GM23338 (cell line): ENCODE measurements at regions not wholly inside any gene's neighbourhood (a gene's known extent, or its start where the extent isn't known, plus 50 kb on each side); places are given as distances from the start of the nearest gene placed in this dataset.
A peak's percentile ranks its signal among the peaks of the same experiment; 100 is the strongest.

Experiments
- ATAC-seq: fragments of 200-7000 bp; cut with Tn5 transposase; 3 replicates; pipeline ENCODE4 v1.9.1; 2020
- DNase-seq: peaks from one replicate; pipeline ENCODE4 v3.0.0-alpha.2; 2015; ENCODE audit warnings: low spot score
- H2AFZ ChIP-seq: fragments of 200-600 bp; sonication (generic); 2 replicates; pipeline ENCODE4 v1.8.0; 2016; ENCODE audit warnings: antibody characterized with exemption, mild to moderate bottlenecking, moderate library complexity
- H3F3A ChIP-seq: fragments of 200-600 bp; sonication (generic); replicated peaks from 2 replicates; pipeline ENCODE4 v1.8.0; 2017; ENCODE audit warnings: antibody characterized with exemption, mixed run types, low read depth
- H3K27ac ChIP-seq: fragments of 200-600 bp; sonication (generic); 2 replicates; pipeline ENCODE4 v1.6.1; 2016; ENCODE audit warnings: low read depth
- H3K27me3 ChIP-seq: fragments of 200-600 bp; sonication (generic); 2 replicates; pipeline ENCODE4 v1.8.0; 2016; ENCODE audit warnings: mild to moderate bottlenecking, mixed run types, moderate library complexity; ENCODE audit not compliant: insufficient read depth
- H3K36me3 ChIP-seq: fragments of 200-600 bp; sonication (generic); 2 replicates; pipeline ENCODE4 v1.8.0; 2016; ENCODE audit warnings: mild to moderate bottlenecking; ENCODE audit not compliant: insufficient read depth
- H3K4me1 ChIP-seq: fragments of 200-600 bp; sonication (generic); 2 replicates; pipeline ENCODE4 v1.8.0; 2016; ENCODE audit warnings: mild to moderate bottlenecking, moderate library complexity; ENCODE audit not compliant: insufficient read depth
- H3K4me2 ChIP-seq: fragments of 200-600 bp; sonication (generic); 2 replicates; pipeline ENCODE4 v1.7.1; 2017; ENCODE audit warnings: mixed run types
- H3K4me3 ChIP-seq: fragments of 200-600 bp; sonication (generic); 2 replicates; pipeline ENCODE4 v1.6.1; 2016; ENCODE audit warnings: mixed run types
- H3K79me2 ChIP-seq: fragments of 200-600 bp; sonication (generic); replicated peaks from 2 replicates; pipeline ENCODE4 v1.8.0; 2017; ENCODE audit warnings: mild to moderate bottlenecking; ENCODE audit not compliant: insufficient read depth
- H3K9me2 ChIP-seq: fragments of 200-600 bp; sonication (generic); 2 replicates; pipeline ENCODE4 v1.8.0; 2017; ENCODE audit not compliant: insufficient read depth
- H4K20me1 ChIP-seq: fragments of 200-600 bp; sonication (generic); replicated peaks from 2 replicates; pipeline ENCODE4 v1.8.0; 2017; ENCODE audit warnings: mild to moderate bottlenecking; ENCODE audit not compliant: insufficient read depth
- H3K27ac Mint-ChIP-seq: 2 replicates; pipeline ENCODE4 v1.8.0; 2020; ENCODE audit warnings: inconsistent platforms, mild to moderate bottlenecking, moderate library complexity, mixed read lengths
- H3K27me3 Mint-ChIP-seq: 3 replicates; pipeline ENCODE4 v1.8.0; 2022; ENCODE audit warnings: low read depth, mild to moderate bottlenecking, moderate library complexity, mixed read lengths, inconsistent platforms; ENCODE audit not compliant: insufficient read depth, poor library complexity
- H3K36me3 Mint-ChIP-seq: 3 replicates; pipeline ENCODE4 v1.8.0; 2021; ENCODE audit warnings: low read depth, mild to moderate bottlenecking, inconsistent platforms, moderate library complexity, mixed read lengths
- H3K4me1 Mint-ChIP-seq: 3 replicates; pipeline ENCODE4 v1.8.0; 2020; ENCODE audit warnings: mild to moderate bottlenecking, inconsistent platforms, mixed read lengths
- H3K4me3 Mint-ChIP-seq: 3 replicates; pipeline ENCODE4 v1.8.0; 2021; ENCODE audit warnings: moderate library complexity, mild to moderate bottlenecking, inconsistent platforms, mixed read lengths
- H3K9me3 Mint-ChIP-seq: 3 replicates; pipeline ENCODE4 v1.8.0; 2020; ENCODE audit warnings: moderate library complexity, mild to moderate bottlenecking, inconsistent platforms, mixed read lengths
- CREB1 ChIP-seq: fragments of 250-450 bp; sonication (Bioruptor Pico); IDR thresholded peaks from 2 replicates; pipeline ENCODE4 v1.5.0; 2020; ENCODE audit warnings: low read depth, mild to moderate bottlenecking, moderate library complexity
- ETS1 ChIP-seq: IDR thresholded peaks from 2 replicates; pipeline ENCODE4 v1.6.1; 2016; ENCODE audit warnings: antibody characterized with exemption
- EZH2 ChIP-seq: fragments of 200-600 bp; sonication (generic); IDR thresholded peaks from one replicate; pipeline ENCODE4 v1.8.0; 2017; ENCODE audit warnings: antibody characterized with exemption, mild to moderate bottlenecking, low read depth; ENCODE audit not compliant: unreplicated experiment
- EZH2phosphoT487 ChIP-seq: fragments of 200-600 bp; sonication (generic); IDR thresholded peaks from one replicate; pipeline ENCODE4 v1.8.1; 2018; ENCODE audit warnings: antibody characterized with exemption; ENCODE audit not compliant: unreplicated experiment
- JUNB ChIP-seq: IDR thresholded peaks from one replicate; pipeline ENCODE4 v1.6.1; 2016; ENCODE audit warnings: antibody characterized with exemption; ENCODE audit not compliant: unreplicated experiment
- POLR2AphosphoS5 ChIP-seq: IDR thresholded peaks from 2 replicates; pipeline ENCODE4 v1.6.1; 2016; ENCODE audit warnings: antibody characterized with exemption, low read depth
- ZNF331 ChIP-seq: fragments of 250-450 bp; sonication (Bioruptor Pico); IDR thresholded peaks from 2 replicates; pipeline ENCODE4 v1.5.0; 2020; ENCODE audit warnings: low read depth, mild to moderate bottlenecking, moderate library complexity
- TF ChIP-seq, protein P1 (sequence below): fragments of 250-450 bp; sonication (Bioruptor Pico); IDR thresholded peaks from 2 replicates; pipeline ENCODE4 v1.5.0; 2020; ENCODE audit warnings: mild to moderate bottlenecking, moderate library complexity
- TF ChIP-seq, protein P2 (sequence below): IDR thresholded peaks from one replicate; pipeline ENCODE4 v1.6.1; 2018; ENCODE audit warnings: antibody characterized with exemption; ENCODE audit not compliant: unreplicated experiment

DNA sequence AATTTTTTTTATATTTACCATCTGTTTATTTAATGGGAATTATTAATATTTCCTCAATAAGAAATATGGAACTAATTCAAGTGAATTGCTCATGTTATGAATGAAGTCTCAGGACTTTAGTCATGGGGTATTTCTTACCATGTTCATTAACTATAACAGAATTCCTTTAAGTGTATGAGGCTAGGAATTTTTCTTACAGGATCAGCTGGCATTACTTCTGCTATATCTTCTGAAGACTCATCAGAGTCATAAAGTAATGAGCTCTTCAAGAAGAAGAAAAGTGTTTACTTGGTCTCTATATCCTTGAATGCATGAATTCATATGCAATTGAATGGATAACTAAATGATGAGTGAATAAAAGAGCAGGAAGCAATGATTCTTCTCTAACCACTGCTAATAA, 486.8 kb upstream of the THBS1 start:
- Mint-ChIP-seq H3K9me3 (no peaks in the 10 kb centered on the region; the same call in 2 of the 3 replicates), H3K27ac (no peak overlapping the region), H3K4me1 (peaks cover 28% of the 10 kb centered on the region), H3K36me3 (no peaks in the 10 kb centered on the region), H3K4me3 (no peak overlapping the region), H3K27me3 (peaks cover 2% of the 10 kb centered on the region)
- Histone ChIP-seq H3K79me2 (no peaks in the 10 kb centered on the region), H4K20me1 (no peaks in the 10 kb centered on the region), H3K27ac (no peak overlapping the region), H3K9me2 (no peaks in the 10 kb centered on the region), H3K4me1 (peaks cover 23% of the 10 kb centered on the region), H2AFZ (no peak overlapping the region), H3K36me3 (no peaks in the 10 kb centered on the region), H3K27me3 (no peaks in the 10 kb centered on the region), H3K4me2 (no peak overlapping the region), H3F3A (no peaks in the 10 kb centered on the region), H3K4me3 (no peak overlapping the region)
- no peak for TF ChIP-seq ZNF331 (CRISPR knock-in tag)
- DNase-seq (no peak), ATAC-seq (no peak)

GRCh38 chr15:39095218-39095879, 485.5 kb upstream of the THBS1 start:
- Histone ChIP-seq H3K79me2 (no peaks in the 10 kb centered on the region), H3K27me3 (no peaks in the 10 kb centered on the region), H3F3A (no peaks in the 10 kb centered on the region), H3K9me2 (0 out of 2 replicates have a peak, but pooled peaks cover 4% of the 10 kb centered on the region), H4K20me1 (no peaks in the 10 kb centered on the region), H3K4me2 (peak overlapping the region; percentile 9; the same call in 1 of the 2 replicates), H2AFZ (peak overlapping the region; percentile 21; the same call in 1 of the 2 replicates), H3K36me3 (no peaks in the 10 kb centered on the region), H3K4me1 (peaks cover 23% of the 10 kb centered on the region), H3K4me3 (no peak overlapping the region), H3K27ac (peak overlapping the region; percentile 24; the same call in 1 of the 2 replicates)
- H3K27ac Mint-ChIP-seq: peak overlapping the region; percentile 11
- peaks cover 24% of the 10 kb centered on the region for H3K4me1 Mint-ChIP-seq
- H3K9me3 Mint-ChIP-seq: no peaks in the 10 kb centered on the region; the same call in 2 of the 3 replicates
- peak overlapping the region; percentile 1; the same call in 1 of the 3 replicates for H3K4me3 Mint-ChIP-seq
- peaks cover 2% of the 10 kb centered on the region for H3K27me3 Mint-ChIP-seq
- peak; percentile 87 for ATAC-seq
- peak; percentile 33 for DNase-seq
- H3K36me3 Mint-ChIP-seq: no peaks in the 10 kb centered on the region
- TF ChIP-seq POLR2AphosphoS5: no peak
- TF ChIP-seq, protein P1, sequence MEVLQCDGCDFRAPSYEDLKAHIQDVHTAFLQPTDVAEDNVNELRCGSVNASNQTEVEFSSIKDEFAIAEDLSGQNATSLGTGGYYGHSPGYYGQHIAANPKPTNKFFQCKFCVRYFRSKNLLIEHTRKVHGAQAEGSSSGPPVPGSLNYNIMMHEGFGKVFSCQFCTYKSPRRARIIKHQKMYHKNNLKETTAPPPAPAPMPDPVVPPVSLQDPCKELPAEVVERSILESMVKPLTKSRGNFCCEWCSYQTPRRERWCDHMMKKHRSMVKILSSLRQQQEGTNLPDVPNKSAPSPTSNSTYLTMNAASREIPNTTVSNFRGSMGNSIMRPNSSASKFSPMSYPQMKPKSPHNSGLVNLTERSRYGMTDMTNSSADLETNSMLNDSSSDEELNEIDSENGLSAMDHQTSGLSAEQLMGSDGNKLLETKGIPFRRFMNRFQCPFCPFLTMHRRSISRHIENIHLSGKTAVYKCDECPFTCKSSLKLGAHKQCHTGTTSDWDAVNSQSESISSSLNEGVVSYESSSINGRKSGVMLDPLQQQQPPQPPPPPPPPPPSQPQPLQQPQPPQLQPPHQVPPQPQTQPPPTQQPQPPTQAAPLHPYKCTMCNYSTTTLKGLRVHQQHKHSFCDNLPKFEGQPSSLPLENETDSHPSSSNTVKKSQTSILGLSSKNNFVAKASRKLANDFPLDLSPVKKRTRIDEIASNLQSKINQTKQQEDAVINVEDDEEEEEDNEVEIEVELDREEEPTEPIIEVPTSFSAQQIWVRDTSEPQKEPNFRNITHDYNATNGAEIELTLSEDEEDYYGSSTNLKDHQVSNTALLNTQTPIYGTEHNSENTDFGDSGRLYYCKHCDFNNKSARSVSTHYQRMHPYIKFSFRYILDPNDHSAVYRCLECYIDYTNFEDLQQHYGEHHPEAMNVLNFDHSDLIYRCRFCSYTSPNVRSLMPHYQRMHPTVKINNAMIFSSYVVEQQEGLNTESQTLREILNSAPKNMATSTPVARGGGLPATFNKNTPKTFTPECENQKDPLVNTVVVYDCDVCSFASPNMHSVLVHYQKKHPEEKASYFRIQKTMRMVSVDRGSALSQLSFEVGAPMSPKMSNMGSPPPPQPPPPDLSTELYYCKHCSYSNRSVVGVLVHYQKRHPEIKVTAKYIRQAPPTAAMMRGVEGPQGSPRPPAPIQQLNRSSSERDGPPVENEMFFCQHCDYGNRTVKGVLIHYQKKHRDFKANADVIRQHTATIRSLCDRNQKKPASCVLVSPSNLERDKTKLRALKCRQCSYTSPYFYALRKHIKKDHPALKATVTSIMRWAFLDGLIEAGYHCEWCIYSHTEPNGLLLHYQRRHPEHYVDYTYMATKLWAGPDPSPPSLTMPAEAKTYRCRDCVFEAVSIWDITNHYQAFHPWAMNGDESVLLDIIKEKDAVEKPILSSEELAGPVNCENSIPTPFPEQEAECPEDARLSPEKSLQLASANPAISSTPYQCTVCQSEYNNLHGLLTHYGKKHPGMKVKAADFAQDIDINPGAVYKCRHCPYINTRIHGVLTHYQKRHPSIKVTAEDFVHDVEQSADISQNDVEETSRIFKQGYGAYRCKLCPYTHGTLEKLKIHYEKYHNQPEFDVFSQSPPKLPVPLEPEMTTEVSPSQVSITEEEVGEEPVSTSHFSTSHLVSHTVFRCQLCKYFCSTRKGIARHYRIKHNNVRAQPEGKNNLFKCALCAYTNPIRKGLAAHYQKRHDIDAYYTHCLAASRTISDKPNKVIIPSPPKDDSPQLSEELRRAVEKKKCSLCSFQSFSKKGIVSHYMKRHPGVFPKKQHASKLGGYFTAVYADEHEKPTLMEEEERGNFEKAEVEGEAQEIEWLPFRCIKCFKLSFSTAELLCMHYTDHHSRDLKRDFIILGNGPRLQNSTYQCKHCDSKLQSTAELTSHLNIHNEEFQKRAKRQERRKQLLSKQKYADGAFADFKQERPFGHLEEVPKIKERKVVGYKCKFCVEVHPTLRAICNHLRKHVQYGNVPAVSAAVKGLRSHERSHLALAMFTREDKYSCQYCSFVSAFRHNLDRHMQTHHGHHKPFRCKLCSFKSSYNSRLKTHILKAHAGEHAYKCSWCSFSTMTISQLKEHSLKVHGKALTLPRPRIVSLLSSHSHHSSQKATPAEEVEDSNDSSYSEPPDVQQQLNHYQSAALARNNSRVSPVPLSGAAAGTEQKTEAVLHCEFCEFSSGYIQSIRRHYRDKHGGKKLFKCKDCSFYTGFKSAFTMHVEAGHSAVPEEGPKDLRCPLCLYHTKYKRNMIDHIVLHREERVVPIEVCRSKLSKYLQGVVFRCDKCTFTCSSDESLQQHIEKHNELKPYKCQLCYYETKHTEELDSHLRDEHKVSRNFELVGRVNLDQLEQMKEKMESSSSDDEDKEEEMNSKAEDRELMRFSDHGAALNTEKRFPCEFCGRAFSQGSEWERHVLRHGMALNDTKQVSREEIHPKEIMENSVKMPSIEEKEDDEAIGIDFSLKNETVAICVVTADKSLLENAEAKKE: no peak
- TF ChIP-seq, protein P2, sequence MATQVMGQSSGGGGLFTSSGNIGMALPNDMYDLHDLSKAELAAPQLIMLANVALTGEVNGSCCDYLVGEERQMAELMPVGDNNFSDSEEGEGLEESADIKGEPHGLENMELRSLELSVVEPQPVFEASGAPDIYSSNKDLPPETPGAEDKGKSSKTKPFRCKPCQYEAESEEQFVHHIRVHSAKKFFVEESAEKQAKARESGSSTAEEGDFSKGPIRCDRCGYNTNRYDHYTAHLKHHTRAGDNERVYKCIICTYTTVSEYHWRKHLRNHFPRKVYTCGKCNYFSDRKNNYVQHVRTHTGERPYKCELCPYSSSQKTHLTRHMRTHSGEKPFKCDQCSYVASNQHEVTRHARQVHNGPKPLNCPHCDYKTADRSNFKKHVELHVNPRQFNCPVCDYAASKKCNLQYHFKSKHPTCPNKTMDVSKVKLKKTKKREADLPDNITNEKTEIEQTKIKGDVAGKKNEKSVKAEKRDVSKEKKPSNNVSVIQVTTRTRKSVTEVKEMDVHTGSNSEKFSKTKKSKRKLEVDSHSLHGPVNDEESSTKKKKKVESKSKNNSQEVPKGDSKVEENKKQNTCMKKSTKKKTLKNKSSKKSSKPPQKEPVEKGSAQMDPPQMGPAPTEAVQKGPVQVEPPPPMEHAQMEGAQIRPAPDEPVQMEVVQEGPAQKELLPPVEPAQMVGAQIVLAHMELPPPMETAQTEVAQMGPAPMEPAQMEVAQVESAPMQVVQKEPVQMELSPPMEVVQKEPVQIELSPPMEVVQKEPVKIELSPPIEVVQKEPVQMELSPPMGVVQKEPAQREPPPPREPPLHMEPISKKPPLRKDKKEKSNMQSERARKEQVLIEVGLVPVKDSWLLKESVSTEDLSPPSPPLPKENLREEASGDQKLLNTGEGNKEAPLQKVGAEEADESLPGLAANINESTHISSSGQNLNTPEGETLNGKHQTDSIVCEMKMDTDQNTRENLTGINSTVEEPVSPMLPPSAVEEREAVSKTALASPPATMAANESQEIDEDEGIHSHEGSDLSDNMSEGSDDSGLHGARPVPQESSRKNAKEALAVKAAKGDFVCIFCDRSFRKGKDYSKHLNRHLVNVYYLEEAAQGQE: no peak
- no peak for TF ChIP-seq CREB1 (CRISPR knock-in tag)
- no peak for TF ChIP-seq EZH2
- no peak for TF ChIP-seq EZH2phosphoT487
- TF ChIP-seq JUNB: no peak
- TF ChIP-seq ZNF331 (CRISPR knock-in tag): no peak
- TF ChIP-seq ETS1: no peak
